Germinal center (tissue), 1 donor: ENCODE measurements at regions not wholly inside any gene's neighbourhood (a gene's known extent, or its start where the extent isn't known, plus 50 kb on each side); places are given as distances from the start of the nearest gene placed in this dataset.
"Not testable (repeated sequence)": the region's sequence is repeated elsewhere in the genome, so short reads cannot be mapped to it uniquely, and the experiment has no call there.

Experiments
- DNase-seq: peaks from one replicate; pipeline ENCODE4 v3.0.0; 2012; ENCODE audit warnings: mixed read lengths, low spot score

DNA sequence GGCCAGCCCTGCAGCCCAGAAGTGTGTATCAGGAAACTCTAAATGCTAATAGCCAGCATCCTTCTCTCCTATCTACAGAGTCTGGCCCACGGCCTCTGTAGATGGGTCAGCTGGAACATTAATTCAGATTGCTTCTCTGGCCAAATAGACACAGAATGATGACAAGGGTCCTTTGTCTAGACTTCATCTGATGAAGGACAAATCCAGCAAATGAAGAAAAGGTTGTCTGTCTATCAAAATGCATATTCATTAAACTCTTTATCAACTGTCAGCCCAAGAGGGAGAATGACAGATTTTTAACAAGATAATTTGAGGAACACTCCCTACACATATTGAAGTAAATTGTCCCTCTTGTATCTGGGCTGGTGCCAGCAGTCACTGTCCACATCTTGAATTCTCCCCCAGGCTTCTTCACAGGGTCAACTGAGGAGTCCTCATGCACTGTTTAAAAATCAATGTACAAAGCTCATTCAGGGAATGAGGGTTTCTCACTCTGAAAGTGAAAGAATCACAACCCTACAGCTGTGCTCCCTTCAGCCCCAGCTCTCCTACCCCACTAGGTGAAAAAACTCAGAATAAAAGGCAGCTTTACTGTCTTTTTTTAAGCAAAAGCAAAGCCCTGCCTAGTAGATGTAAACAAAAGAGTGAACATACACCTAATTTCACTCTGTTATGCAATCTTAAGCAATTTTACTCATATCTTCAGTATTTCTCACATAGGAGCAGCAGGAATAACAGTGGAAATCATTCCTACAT is 507.7 kb downstream of the IGSF11 start:
- no peak for DNase-seq

GRCh38 chr3:118527514-118528044 is 507.1 kb downstream of the IGSF11 start:
- DNase-seq = no peak

DNA sequence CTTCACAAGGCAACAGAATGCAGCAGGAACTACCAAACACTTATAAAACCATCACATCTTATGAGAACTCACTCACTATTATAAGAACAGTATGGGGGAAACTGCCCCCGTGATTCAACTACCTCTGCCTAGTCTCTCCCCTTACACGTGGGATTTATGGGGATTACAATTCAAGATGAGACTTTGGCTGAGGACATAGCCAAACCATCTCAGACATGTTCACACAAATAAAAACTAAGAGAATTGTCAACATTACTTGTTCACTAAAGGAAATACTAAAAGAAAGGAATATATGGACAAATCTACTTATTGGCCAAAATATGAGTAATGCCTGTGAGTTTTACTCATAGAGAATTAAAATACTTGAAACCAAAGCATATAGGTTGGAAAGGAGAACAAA is 505.1 kb downstream of the IGSF11 start:
- no peak for DNase-seq

GRCh38 chr3:118530350-118530922 is 504.2 kb downstream of the IGSF11 start:
- DNase-seq = no peak

- DNase-seq = not testable (repeated sequence)
These were observed 503.7 kb downstream of the IGSF11 start for GRCh38 chr3:118530927-118531356.

GRCh38 chr3:118531816-118532215 is 502.8 kb downstream of the IGSF11 start:
- no peak for DNase-seq

GRCh38 chr3:118533676-118534075 is 501.0 kb downstream of the IGSF11 start:
- DNase-seq = no peak

DNA sequence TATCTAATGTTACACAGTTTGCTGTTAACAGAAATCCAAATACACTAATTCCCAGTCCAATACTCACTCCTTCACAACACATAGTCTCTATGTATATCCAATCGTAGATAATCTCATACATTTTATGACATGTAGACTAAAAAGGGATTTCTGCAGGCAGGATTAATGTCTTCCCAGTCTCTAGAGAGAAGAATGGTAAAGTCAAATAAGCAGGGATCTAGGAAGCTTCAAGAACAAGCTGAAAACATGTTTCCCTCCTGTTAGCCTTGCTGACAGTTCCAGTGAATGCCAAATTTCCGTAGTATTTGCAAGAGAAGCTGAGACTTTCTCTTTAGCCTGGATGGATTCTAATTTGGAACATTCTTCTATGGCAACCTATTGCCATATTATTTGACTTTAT is 500.1 kb downstream of the IGSF11 start:
- no peak for DNase-seq

DNA sequence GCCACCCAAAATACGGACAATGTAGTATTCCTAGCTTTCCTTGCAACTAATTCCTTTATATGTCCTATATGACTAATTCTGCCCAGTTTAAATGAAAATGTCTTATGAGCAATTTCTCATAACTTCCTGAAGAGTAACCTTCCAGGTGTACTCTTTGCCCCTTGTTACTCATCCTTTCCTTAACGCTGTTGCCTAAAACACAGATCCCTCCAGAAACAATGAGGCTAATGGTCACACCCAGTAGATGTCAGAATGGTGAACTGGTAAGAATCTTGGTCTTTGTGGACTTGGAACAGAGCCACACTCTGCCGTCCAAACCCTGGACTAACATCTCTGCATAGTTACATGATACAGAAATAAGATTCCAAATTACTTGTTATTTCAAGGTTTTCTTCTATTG is 497.9 kb downstream of the IGSF11 start:
- DNase-seq = no peak

- DNase-seq = no peak
These were observed 497.2 kb downstream of the IGSF11 start for GRCh38 chr3:118537454-118537853.

GRCh38 chr3:118538187-118538586 is 496.5 kb downstream of the IGSF11 start:
- no peak for DNase-seq

GRCh38 chr3:118539820-118540447 is 494.7 kb downstream of the IGSF11 start:
- DNase-seq = not testable (repeated sequence)

DNA sequence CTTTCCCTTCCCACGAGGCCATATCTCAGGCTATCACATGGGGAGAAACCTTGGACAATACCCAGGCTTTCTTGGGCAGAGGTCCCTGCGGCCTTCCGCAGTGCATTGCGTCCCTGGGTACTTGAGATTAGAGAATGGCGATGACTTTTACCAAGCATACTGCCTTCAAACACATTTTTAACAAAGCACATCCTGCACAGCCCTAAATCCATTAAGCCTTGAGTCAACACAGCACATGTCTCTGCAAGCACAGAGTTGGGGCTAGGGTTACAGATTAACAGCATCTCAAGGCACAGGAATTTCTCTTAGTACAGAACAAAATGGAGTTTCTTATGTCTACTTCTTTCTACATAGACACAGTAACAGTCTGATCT is 494.2 kb downstream of the IGSF11 start:
- not testable (repeated sequence) for DNase-seq

- no peak for DNase-seq
These were observed 493.8 kb downstream of the IGSF11 start for GRCh38 chr3:118540826-118541225.

DNA sequence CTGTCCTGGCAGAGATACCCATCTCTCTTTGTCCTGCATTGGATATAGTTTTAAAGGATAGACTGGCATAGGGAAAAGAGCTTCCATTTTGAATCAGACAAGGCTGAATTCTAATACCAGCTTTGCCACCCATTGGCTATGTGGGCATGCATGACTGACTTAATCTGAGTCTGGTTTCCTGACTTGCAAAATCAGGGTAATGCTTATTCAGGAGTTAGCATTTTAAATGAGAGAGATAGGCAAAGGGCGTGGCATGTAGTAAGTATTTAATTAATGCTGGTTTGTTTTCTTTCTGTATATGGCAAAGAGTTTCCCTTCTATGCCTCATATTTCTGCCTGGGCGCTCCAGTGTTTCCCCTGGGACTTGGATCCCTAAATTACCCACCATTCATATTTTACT is 492.9 kb downstream of the IGSF11 start:
- DNase-seq = no peak

DNA sequence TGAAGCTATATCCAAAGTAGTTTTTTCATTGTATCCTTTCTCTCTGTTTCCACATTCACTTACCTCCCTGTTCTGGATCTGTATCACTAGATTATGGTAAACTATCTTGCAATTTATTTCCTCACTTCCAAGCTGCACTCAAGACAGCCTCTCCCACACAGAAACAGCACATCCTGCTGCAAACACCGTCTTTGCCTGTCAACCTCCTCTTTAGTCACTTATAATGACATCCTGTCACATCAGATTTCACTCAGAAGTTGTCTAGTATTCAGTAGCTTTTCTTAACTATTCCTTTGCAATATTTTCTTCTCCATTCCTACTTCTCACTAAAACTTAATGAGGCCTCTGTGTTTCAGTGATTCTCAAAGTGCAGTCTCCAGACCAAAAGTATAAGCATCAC is 490.8 kb downstream of the IGSF11 start:
- DNase-seq = no peak

- no peak for DNase-seq
These were observed 490.2 kb downstream of the IGSF11 start for GRCh38 chr3:118544458-118544857.

GRCh38 chr3:118548434-118548833 is 486.2 kb downstream of the IGSF11 start:
- DNase-seq = no peak

DNA sequence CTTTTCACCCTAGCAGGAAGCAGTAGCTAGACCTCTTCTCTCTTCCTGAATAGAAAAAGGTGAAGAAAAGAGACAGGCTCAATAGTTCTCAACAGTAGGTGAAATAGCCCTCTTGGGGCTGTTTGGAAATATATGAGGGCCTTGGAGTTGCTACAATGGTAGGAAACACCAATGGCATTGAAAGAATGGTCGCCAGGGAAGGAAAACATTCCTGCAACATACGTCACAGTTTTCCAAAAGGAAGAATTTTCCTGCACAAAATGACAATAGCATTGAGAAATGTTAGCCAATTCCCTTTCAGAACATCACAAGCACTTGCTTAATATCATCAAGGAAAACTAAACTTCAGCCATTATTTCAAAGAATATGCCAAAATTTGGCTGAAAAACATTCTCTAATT is 484.5 kb downstream of the IGSF11 start:
- no peak for DNase-seq

DNA sequence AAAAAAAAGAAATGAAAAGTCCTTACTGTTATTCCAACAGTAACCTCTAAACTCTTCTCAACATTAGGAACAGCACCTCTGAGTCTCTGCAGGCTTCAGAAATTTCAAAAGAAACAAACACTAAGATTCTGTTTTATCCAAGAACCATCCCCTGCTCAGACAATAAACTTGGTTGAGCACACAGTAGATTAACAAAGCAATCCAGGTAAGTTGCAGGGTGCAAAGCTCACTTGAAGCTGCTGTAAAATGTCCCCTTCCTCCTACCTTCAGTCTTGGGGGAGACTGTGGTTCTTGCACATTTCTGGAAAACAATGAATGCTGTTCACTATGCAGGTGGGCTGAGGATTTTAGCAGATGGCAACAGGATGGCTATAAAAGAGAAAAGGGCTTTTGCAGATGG is 484.1 kb downstream of the IGSF11 start:
- DNase-seq = no peak

DNA sequence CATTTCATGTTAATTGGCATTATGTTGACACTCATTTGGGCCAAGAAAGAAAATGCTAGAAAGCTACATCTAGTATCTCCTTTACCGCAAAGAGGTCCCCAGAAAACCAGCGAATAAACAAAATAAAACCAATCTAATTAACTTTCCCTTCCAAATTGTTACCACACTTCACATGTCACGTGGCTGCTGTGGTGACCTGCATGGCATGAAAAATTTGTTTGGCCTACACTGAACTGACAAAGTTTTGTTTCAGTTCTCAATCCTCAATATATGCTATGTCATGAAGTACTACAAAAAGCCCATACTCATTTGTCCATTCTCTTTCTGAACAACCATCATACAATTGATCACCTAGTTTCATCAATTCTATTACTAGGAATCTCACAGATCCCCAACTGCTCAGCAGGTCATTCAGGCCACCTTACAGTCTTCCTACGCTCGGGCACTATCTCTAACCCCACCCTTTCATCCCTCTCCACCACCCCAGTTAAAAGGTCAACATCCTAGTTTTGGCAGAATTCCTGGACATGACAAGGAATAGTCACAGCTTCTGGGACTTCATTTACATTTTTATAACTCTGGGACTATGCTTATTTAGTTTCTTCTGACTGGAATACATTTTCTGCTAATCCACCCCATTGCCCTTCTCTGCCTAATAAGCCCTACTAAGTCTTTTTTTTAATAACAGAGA is 480.4 kb downstream of the IGSF11 start:
- no peak for DNase-seq

DNA sequence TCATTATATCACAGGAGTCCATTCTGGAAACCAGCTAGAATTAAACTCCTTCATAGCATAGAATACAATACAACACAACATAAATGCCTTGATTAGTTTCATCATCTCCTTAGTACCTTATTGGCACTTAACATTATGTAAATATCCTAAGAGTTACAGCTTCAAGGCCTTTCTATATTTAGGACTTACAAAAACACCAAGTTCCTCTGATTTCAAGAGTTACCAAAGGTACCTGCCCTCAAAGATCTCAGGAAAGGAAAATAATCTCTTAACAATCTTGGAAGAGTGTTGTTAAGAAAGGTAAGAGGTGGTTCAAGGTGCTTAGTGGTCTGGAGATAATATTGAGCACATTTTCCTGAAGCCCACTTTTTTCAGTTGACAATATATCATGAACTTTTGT is 477.7 kb downstream of the IGSF11 start:
- DNase-seq = no peak

GRCh38 chr3:118557513-118557912 is 477.1 kb downstream of the IGSF11 start:
- no peak for DNase-seq
